ENCODE measurements at regions not wholly inside any gene's neighbourhood (a gene's known extent, or its start where the extent isn't known, plus 50 kb on each side); places are given as distances from the start of the nearest gene placed in this dataset.
"Not testable (repeated sequence)": the region's sequence is repeated elsewhere in the genome, so short reads cannot be mapped to it uniquely, and the experiment has no call there.

GRCh38 chr1:215425138-215425537, 142.0 kb upstream of the KCTD3 start:
- TF ChIP-seq, protein P1, sequence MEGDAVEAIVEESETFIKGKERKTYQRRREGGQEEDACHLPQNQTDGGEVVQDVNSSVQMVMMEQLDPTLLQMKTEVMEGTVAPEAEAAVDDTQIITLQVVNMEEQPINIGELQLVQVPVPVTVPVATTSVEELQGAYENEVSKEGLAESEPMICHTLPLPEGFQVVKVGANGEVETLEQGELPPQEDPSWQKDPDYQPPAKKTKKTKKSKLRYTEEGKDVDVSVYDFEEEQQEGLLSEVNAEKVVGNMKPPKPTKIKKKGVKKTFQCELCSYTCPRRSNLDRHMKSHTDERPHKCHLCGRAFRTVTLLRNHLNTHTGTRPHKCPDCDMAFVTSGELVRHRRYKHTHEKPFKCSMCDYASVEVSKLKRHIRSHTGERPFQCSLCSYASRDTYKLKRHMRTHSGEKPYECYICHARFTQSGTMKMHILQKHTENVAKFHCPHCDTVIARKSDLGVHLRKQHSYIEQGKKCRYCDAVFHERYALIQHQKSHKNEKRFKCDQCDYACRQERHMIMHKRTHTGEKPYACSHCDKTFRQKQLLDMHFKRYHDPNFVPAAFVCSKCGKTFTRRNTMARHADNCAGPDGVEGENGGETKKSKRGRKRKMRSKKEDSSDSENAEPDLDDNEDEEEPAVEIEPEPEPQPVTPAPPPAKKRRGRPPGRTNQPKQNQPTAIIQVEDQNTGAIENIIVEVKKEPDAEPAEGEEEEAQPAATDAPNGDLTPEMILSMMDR (IDR thresholded peaks at IDR 0.05; ENCODE audit: insufficient read depth, low read depth, low read length) = no peak
- no peak for DNase-seq (ENCODE audit: low read depth)
- no peak overlapping the region for H3K4me3 ChIP-seq (ENCODE audit: low read depth, low read length)

- DNase-seq (ENCODE audit: low read depth) = no peak
- no peak overlapping the region for H3K4me3 ChIP-seq (ENCODE audit: low read depth, low read length)
- TF ChIP-seq, protein P1 (IDR thresholded peaks at IDR 0.05; ENCODE audit: insufficient read depth, low read depth, low read length) = no peak
Observed at GRCh38 chr1:215426101-215426500, 141.0 kb upstream of the KCTD3 start.

- DNase-seq (ENCODE audit: low read depth); H3K4me3 ChIP-seq (ENCODE audit: low read depth, low read length): not testable (repeated sequence)
Observed at GRCh38 chr1:215432483-215433227, 134.4 kb upstream of the KCTD3 start.

DNA sequence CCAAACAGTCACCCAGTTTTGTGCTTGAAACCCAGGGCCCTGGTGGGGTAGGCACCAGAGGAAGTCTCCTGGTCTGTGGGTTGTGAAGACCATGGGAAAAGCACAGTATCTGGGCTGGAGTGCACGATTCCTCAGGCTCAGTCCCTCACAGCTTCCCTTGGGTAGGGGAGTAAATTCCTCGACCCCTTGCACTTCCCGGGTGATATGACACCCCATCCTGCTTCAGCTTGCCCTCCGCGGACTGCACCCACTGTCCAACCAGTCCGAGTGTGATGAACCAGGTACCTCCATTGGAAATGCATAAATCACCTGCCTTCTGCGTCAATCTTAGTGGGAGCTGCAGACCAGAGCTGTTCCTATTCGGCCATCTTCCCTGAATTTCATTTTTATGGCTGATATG, 133.9 kb upstream of the KCTD3 start:
- H3K4me3 ChIP-seq (ENCODE audit: low read depth, low read length) = no peak overlapping the region
- DNase-seq (ENCODE audit: low read depth) = no peak
- TF ChIP-seq, protein P1 (IDR thresholded peaks at IDR 0.05; ENCODE audit: insufficient read depth, low read depth, low read length) = no peak

DNA sequence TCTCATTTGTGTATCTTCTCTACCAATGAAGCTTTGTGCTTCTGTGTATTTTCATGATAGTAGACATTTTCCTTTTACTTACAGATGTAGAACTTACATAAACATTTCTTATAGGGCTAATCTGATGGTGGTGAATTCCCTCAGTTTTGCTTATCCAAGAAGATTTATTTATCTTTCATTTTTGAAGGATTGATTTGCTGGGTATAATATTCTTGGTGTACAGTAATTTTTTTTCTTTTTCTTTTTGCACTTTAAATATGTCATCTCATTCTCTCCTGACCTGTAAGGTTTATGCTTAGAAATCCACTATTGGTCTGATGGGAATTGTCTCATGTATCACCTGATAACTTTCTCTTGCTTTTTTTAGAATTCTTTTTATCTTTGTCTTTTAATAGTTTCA, 127.6 kb upstream of the KCTD3 start:
- TF ChIP-seq, protein P1 (IDR thresholded peaks at IDR 0.05; ENCODE audit: insufficient read depth, low read depth, low read length) = no peak
- no peak for DNase-seq (ENCODE audit: low read depth)
- H3K4me3 ChIP-seq (ENCODE audit: low read depth, low read length) = no peak overlapping the region

DNA sequence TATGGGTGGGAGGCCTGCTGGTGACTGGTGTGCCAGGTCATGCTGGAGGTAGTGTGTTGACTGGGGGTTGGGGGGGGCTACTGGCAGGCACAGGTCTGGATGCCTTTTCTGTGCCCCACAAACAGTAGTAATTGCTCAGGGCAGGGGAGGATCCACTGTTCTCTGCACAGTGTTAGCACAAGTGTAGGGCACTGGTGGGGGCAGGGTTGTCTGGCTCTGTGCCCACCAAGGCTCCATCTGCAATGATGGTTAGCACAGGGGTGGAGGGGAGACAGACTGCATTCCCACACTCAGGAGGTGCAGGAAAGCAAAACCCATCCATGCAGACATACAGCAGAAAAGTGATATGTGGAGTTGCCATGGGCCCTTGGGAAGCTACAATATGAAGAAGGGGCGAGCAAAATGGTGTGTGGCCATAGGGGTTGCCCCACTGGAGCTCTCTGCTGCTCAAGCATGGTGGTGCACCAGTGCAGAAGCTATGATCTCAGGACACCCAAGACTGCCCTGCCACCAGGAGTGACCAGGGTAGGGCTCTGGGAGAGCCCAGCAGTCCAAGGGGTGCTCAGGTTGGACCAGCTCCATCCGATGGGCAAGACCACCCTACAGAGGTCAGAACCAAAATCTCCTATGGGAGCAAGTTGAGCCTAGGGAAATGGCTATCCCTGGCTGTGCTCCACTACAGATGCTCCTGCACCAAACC, 122.2 kb upstream of the KCTD3 start:
- no peak for DNase-seq (ENCODE audit: low read depth)
- TF ChIP-seq, protein P1 (IDR thresholded peaks at IDR 0.05; ENCODE audit: insufficient read depth, low read depth, low read length) = no peak
- H3K4me3 ChIP-seq (ENCODE audit: low read depth, low read length) = no peak overlapping the region

DNA sequence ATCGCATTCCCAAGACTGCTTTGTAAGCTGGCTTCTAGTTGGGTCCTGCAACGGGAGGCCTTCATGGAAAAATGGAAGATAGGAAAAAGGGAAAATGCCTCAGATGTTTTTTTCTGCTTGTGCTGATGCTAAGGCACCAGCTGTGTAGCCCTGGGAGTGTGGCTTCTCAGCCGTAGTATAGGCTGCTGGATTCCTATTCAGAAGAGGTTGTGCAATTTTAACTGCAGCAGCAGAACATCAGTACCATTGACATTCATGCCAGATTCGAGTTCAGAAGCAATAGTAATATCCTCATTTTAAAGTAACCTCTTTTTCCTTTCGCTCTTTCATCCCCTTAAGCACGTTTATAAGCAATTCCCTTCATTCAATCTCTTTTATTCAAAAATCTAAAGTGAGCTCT, 119.1 kb upstream of the KCTD3 start:
- not testable (repeated sequence) for DNase-seq (ENCODE audit: low read depth)

GRCh38 chr1:215449147-215449546, 118.0 kb upstream of the KCTD3 start:
- DNase-seq (ENCODE audit: low read depth) = not testable (repeated sequence)

More for the DNA sequence above, 119.1 kb upstream of the KCTD3 start:
- H3K4me3 ChIP-seq (ENCODE audit: low read depth, low read length) = not testable (repeated sequence)

More at GRCh38 chr1:215449147-215449546, 118.0 kb upstream of the KCTD3 start:
- H3K4me3 ChIP-seq (ENCODE audit: low read depth, low read length) = not testable (repeated sequence)

Measured in fibroblast of villous mesenchyme (primary cell).